ENCODE measurements at regions not wholly inside any gene's neighbourhood (a gene's known extent, or its start where the extent isn't known, plus 50 kb on each side); places are given as distances from the start of the nearest gene placed in this dataset.

DNA sequence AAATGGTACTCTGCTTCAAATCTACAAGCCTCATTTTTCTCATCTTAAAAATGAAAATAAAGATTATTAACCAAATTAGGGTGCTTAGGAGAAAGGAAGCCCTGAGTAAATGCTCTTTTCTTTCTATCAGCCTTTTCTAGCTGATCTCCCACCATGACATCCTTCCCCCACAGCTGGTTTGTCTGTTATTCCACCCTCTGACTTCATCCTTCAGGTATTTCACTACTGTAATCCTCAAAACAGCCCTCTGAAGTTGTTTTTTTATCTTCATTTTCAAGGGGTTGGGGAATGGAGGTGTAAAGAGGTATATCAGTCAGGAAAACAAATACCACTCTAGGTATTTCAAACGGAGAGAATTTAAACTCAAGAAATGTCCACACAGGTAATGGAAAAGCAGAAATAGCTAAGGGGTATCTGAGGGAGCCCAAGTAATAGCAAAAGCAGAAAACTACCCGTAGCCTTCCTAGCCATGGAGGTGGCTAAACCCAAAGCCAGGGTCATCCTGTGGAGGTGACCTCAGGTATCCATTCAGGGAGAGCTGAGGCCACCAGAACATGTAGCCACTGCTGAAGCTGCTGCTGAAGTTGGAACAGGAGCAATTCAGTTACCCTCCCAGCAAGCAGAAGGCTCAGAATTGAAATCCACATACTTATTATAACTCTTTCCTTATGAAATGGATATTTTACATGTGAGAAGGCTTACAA, 990.9 kb upstream of the ACVR2A start:
- Mint-ChIP-seq H3K4me3 (no peak overlapping the region), H3K36me3 (ENCODE audit: insufficient read depth in 1 of 3, low read depth in 3 of 3) (no peaks in the 10 kb centered on the region; a peak in 1 of 7 replicates), H3K4me1 (peaks cover 20 to 22% of the 10 kb centered on the region in 2 experiments), H3K27ac (peak overlapping the region; percentile 78 to 93 (median 79); a peak in 5 of 7 replicates), H3K9me3 (no peaks in the 10 kb centered on the region), H3K27me3 (ENCODE audit: low read depth) (no peaks in the 10 kb centered on the region)
- H4K8ac ChIP-seq (replicated peaks; ENCODE audit: insufficient read length, low read depth, low read length) = no peak overlapping the region
- no peak overlapping the region for H2AFZ ChIP-seq (ENCODE audit: low read length)
- H3K14ac ChIP-seq (ENCODE audit: insufficient read depth, low read length) = no peak overlapping the region
- H3K4ac ChIP-seq (ENCODE audit: low read depth, low read length) = no peak overlapping the region
- TF ChIP-seq, protein P1, sequence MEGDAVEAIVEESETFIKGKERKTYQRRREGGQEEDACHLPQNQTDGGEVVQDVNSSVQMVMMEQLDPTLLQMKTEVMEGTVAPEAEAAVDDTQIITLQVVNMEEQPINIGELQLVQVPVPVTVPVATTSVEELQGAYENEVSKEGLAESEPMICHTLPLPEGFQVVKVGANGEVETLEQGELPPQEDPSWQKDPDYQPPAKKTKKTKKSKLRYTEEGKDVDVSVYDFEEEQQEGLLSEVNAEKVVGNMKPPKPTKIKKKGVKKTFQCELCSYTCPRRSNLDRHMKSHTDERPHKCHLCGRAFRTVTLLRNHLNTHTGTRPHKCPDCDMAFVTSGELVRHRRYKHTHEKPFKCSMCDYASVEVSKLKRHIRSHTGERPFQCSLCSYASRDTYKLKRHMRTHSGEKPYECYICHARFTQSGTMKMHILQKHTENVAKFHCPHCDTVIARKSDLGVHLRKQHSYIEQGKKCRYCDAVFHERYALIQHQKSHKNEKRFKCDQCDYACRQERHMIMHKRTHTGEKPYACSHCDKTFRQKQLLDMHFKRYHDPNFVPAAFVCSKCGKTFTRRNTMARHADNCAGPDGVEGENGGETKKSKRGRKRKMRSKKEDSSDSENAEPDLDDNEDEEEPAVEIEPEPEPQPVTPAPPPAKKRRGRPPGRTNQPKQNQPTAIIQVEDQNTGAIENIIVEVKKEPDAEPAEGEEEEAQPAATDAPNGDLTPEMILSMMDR (conservative IDR thresholded peaks at IDR 0.05) = no peak
- H4K91ac ChIP-seq (ENCODE audit: insufficient read length, low read depth, low read length) = no peak overlapping the region
- no peak overlapping the region for H2BK5ac ChIP-seq (ENCODE audit: insufficient read length, low read length)
- H3K9ac ChIP-seq (ENCODE audit: extremely low read depth, insufficient read length, low read length) = no peak overlapping the region
- no peak for DNase-seq
- H4K20me1 ChIP-seq (ENCODE audit: control insufficient read depth, insufficient read depth, insufficient read length) = no peaks in the 10 kb centered on the region
- no peak overlapping the region for H3K18ac ChIP-seq (ENCODE audit: insufficient read length, low read depth, low read length)
- no peaks in the 10 kb centered on the region for H3K79me2 ChIP-seq (ENCODE audit: insufficient read depth, low read length)
- H3K27me3 ChIP-seq (ENCODE audit: insufficient read depth, low read length) = no peaks in the 10 kb centered on the region
- no peak overlapping the region for H2BK15ac ChIP-seq (ENCODE audit: low read depth, low read length)
- WGBS (ENCODE audit: extremely low coverage, insufficient read length, low lambda C conversion rate) = no CpG with 5 or more reads among the region's 2 CpGs
- no peaks in the 10 kb centered on the region for H3K23me2 ChIP-seq (ENCODE audit: insufficient read length, low read depth, low read length, poor library complexity, severe bottlenecking)
- no peak overlapping the region for H2BK20ac ChIP-seq (ENCODE audit: low read depth, low read length, poor library complexity, severe bottlenecking)
- H3K9me3 ChIP-seq (ENCODE audit: control insufficient read depth, low read depth, low read length) = no peaks in the 10 kb centered on the region
- H2BK12ac ChIP-seq (ENCODE audit: insufficient read length, low read depth, low read length) = no peak overlapping the region
- no peaks in the 10 kb centered on the region for H3K79me1 ChIP-seq (ENCODE audit: insufficient read depth, low read depth, low read length, poor library complexity, severe bottlenecking)
- H3K27ac ChIP-seq (ENCODE audit: insufficient read length, low read depth, low read length) = peak overlapping the region; percentile 42
- H2BK120ac ChIP-seq (ENCODE audit: low read depth, low read length, poor library complexity, severe bottlenecking) = no peak overlapping the region
- peaks cover 3% of the 10 kb centered on the region; the same call in 1 of the 2 replicates for H3K4me1 ChIP-seq (ENCODE audit: insufficient read depth, low read length)
- H3K56ac ChIP-seq (ENCODE audit: insufficient read length, low read depth, low read length) = no peak overlapping the region
- H3K23ac ChIP-seq (ENCODE audit: insufficient read length, low read depth, low read length) = no peak overlapping the region
- no peak overlapping the region for H3K4me2 ChIP-seq (ENCODE audit: insufficient read depth, insufficient read length, low read length)
- H4K5ac ChIP-seq (ENCODE audit: insufficient read length, low read depth, low read length) = no peak overlapping the region
- no peak overlapping the region for H2AK5ac ChIP-seq (ENCODE audit: insufficient read length, low read length)
- H3T11ph ChIP-seq (ENCODE audit: low read length) = no peak overlapping the region
